ENCODE measurements at regions not wholly inside any gene's neighbourhood (a gene's known extent, or its start where the extent isn't known, plus 50 kb on each side); places are given as distances from the start of the nearest gene placed in this dataset.
A peak's percentile ranks its signal among the peaks of the same experiment; 100 is the strongest.

- DNase-seq (ENCODE audit: low read depth): no peak
Measured at GRCh38 chr5:42338136-42338535, 85.1 kb upstream of the GHR start.

DNA sequence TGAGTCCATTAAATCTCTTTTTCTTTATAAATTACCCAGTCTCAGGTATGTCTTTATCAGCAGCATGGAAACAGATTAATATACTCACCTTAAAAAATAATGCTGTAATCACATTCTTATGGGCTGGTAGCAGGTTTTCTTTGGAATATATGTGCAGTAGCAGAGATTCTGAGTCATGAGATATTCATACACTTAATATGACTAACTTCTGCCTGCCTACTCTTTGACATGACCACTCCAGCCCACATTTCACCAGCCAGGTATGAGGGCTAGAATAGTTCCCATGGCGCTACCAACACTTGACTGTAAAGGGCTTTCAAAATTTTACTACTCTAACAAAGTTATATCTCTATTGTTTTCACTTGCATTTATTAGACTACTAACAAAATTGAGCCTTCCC, 74.1 kb upstream of the GHR start:
- DNase-seq (ENCODE audit: low read depth): no peak

- DNase-seq (ENCODE audit: low read depth): no peak
Measured at GRCh38 chr5:42351956-42352355, 71.3 kb upstream of the GHR start.

GRCh38 chr5:42360056-42360455, 63.2 kb upstream of the GHR start:
- DNase-seq (ENCODE audit: low read depth): peak; percentile 35

DNA sequence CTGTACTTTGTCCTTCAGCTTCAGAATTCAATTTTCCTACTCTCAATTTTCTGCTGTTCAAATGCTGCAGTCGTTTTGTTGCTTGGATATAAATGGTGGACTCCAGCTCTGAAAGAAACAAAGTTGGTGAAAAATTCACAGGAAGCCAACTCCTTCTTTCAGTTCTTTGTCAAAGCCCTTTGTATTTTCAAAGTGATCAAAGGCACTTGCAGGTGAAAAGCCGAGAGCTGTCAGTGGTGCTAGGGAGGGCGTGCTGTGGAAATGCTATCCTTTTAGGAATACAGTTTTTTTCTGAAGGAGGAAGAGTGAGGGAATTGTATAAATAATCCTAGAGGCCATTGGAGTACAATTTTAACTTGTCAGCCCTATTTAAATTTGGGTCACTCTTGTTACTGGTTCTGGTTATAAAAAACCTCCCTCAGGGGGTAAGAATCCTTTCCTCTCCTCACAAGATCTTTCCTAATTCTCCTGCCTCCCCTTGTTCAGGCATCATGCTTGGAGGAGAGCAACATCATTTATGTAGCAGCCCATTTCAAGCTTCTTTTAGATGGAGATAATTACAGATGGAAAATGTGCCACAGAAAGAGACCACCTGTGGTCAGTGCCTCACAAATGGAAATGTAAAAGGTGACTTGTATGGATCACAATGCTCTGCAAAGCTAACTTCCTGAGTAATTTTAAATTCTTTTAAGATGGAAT, 62.5 kb upstream of the GHR start:
- DNase-seq (ENCODE audit: low read depth): no peak

GRCh38 chr5:42361315-42361688, 61.9 kb upstream of the GHR start:
- no peak for DNase-seq (ENCODE audit: low read depth)

DNA sequence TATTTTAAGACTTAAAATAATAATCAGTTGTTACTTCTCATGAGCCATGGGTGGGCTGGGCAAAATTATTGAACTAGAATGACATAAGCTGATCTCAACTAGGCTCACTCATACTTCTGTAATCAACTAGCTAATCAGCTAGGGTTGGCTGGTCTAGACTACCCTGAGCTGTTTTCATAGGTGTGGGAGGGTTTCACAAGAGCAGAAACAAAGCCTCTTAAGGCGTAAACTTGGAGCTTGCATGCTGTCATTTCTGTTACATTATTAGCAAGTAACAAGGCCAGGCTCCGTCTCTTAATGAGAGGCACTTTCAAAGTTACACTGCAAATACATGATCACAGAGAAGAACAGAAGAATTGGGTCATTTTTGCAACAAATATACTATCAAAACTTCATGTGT, 57.2 kb upstream of the GHR start:
- no peak for DNase-seq (ENCODE audit: low read depth)

All from LHCN-M2 (cell line).